MM.1S (cell line): ENCODE measurements at regions not wholly inside any gene's neighbourhood (a gene's known extent, or its start where the extent isn't known, plus 50 kb on each side); places are given as distances from the start of the nearest gene placed in this dataset.

Experiments used
- EZH2 ChIP-seq: fragments of 300-600 bp; sonication (generic); optimal IDR thresholded peaks from 2 replicates; pipeline ENCODE3; 2017; ENCODE audit warnings: low read depth, mild to moderate bottlenecking, antibody characterized with exemption, low read length, mixed read lengths
- TF ChIP-seq, protein P1 (sequence below): fragments of 300-600 bp; sonication (generic); IDR thresholded peaks from 2 replicates; pipeline ENCODE4 v1.5.1; 2016; ENCODE audit warnings: antibody characterized with exemption, low read length, mixed read lengths

DNA sequence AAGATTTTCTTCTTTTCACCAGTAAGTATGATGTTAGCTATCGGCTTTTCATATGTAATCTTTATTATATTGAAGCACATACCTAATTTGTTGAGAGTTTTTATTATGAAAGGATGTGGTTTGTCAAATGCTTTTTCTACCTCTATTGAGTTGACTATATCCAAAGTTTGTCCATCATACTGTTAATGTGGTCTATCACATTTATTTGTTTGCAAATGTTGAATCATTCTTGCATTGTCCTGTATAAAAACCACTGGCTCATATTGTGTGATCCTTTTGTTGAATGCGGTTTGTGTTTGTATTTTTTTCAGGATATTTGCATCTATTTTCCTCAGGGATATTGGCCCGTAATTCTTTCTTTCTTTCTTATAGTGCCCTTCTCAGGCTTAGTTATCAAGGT, 675.5 kb downstream of the NUP35 start:
- TF ChIP-seq, protein P1, sequence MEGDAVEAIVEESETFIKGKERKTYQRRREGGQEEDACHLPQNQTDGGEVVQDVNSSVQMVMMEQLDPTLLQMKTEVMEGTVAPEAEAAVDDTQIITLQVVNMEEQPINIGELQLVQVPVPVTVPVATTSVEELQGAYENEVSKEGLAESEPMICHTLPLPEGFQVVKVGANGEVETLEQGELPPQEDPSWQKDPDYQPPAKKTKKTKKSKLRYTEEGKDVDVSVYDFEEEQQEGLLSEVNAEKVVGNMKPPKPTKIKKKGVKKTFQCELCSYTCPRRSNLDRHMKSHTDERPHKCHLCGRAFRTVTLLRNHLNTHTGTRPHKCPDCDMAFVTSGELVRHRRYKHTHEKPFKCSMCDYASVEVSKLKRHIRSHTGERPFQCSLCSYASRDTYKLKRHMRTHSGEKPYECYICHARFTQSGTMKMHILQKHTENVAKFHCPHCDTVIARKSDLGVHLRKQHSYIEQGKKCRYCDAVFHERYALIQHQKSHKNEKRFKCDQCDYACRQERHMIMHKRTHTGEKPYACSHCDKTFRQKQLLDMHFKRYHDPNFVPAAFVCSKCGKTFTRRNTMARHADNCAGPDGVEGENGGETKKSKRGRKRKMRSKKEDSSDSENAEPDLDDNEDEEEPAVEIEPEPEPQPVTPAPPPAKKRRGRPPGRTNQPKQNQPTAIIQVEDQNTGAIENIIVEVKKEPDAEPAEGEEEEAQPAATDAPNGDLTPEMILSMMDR, result no peak
- TF ChIP-seq EZH2, result no peak
